Left hindlimb (tissue), 1 donor: ENCODE measurements at regions not wholly inside any gene's neighbourhood (a gene's known extent, or its start where the extent isn't known, plus 50 kb on each side); places are given as distances from the start of the nearest gene placed in this dataset.
"Not testable (repeated sequence)": the region's sequence is repeated elsewhere in the genome, so short reads cannot be mapped to it uniquely, and the experiment has no call there.

ENCODE experiments used
- DNase-seq: peaks from one replicate; pipeline ENCODE4 v3.0.0-alpha.2; 2018

GRCh38 chr5:2565147-2565546 lies 186.3 kb downstream of the IRX2 start:
- no peak for DNase-seq

GRCh38 chr5:2563046-2563445 lies 188.4 kb downstream of the IRX2 start:
- no peak for DNase-seq

- no peak for DNase-seq
These were observed 189.4 kb downstream of the IRX2 start for GRCh38 chr5:2562036-2562435.

GRCh38 chr5:2560435-2560834 lies 191.0 kb downstream of the IRX2 start:
- DNase-seq, result no peak

GRCh38 chr5:2557435-2557834 lies 194.0 kb downstream of the IRX2 start:
- no peak for DNase-seq

- no peak for DNase-seq
These were observed 195.0 kb downstream of the IRX2 start for GRCh38 chr5:2556375-2556966.

- DNase-seq, result no peak
These were observed 197.9 kb downstream of the IRX2 start for GRCh38 chr5:2553611-2554010.

- no peak for DNase-seq
These were observed 201.0 kb downstream of the IRX2 start for GRCh38 chr5:2550509-2550908.

- DNase-seq, result no peak
These were observed 201.6 kb downstream of the IRX2 start for GRCh38 chr5:2549900-2550299.

GRCh38 chr5:2549354-2549753 lies 202.1 kb downstream of the IRX2 start:
- DNase-seq, result no peak

- no peak for DNase-seq
These were observed 204.5 kb downstream of the IRX2 start for GRCh38 chr5:2546938-2547337.

GRCh38 chr5:2544003-2544402 lies 207.5 kb downstream of the IRX2 start:
- no peak for DNase-seq

- DNase-seq, result no peak
These were observed 208.7 kb downstream of the IRX2 start for GRCh38 chr5:2542821-2543220.

- no peak for DNase-seq
These were observed 209.5 kb downstream of the IRX2 start for GRCh38 chr5:2542026-2542425.

- DNase-seq, result no peak
These were observed 213.3 kb downstream of the IRX2 start for GRCh38 chr5:2538169-2538568.

- no peak for DNase-seq
These were observed 213.9 kb downstream of the IRX2 start for GRCh38 chr5:2537378-2538145.

- DNase-seq, result no peak
These were observed 214.7 kb downstream of the IRX2 start for GRCh38 chr5:2536632-2537377.

- DNase-seq, result no peak
These were observed 216.5 kb downstream of the IRX2 start for GRCh38 chr5:2534970-2535369.

GRCh38 chr5:2534251-2534650 lies 217.2 kb downstream of the IRX2 start:
- DNase-seq, result no peak

- not testable (repeated sequence) for DNase-seq
These were observed 217.6 kb downstream of the IRX2 start for GRCh38 chr5:2533848-2534247.

GRCh38 chr5:2532809-2533208 lies 218.7 kb downstream of the IRX2 start:
- no peak for DNase-seq

- no peak for DNase-seq
These were observed 220.2 kb downstream of the IRX2 start for GRCh38 chr5:2531318-2531717.

GRCh38 chr5:2530609-2531008 lies 220.9 kb downstream of the IRX2 start:
- no peak for DNase-seq
